Osteoblast (primary cell): ENCODE measurements at regions not wholly inside any gene's neighbourhood (a gene's known extent, or its start where the extent isn't known, plus 50 kb on each side); places are given as distances from the start of the nearest gene placed in this dataset.

Source experiments
- DNase-seq: peaks from one replicate; pipeline ENCODE4 v3.0.0; 2011; ENCODE audit warnings: low spot score, mixed read lengths; ENCODE audit not compliant: insufficient read length; ENCODE audit errors: missing footprints
- H2AFZ ChIP-seq: 2 replicates; pipeline ENCODE4 v1.6.0; 2011; ENCODE audit warnings: mild to moderate bottlenecking, low read length
- H3K27ac ChIP-seq: 2 replicates; pipeline ENCODE4 v1.5.1; 2011; ENCODE audit warnings: mild to moderate bottlenecking, low read depth, low read length, moderate library complexity
- H3K27me3 ChIP-seq: 2 replicates; pipeline ENCODE4 v1.6.0; 2012; ENCODE audit warnings: mild to moderate bottlenecking, control low read depth, inconsistent platforms, low read length, moderate library complexity; ENCODE audit not compliant: insufficient read depth
- H3K36me3 ChIP-seq: 2 replicates; pipeline ENCODE4 v1.5.1; 2011; ENCODE audit warnings: mild to moderate bottlenecking, low read length, control low read depth, moderate library complexity; ENCODE audit not compliant: insufficient read depth
- H3K4me1 ChIP-seq: 2 replicates; pipeline ENCODE4 v1.5.1; 2011; ENCODE audit warnings: mild to moderate bottlenecking, low read length, control low read depth, moderate library complexity; ENCODE audit not compliant: insufficient read depth
- H3K4me2 ChIP-seq: 2 replicates; pipeline ENCODE4 v1.6.0; 2011; ENCODE audit warnings: mild to moderate bottlenecking, low read length; ENCODE audit not compliant: insufficient read depth
- H3K4me3 ChIP-seq: fragments of 200-600 bp; sonication (generic); 3 replicates; pipeline ENCODE4 v1.5.1; 2012; ENCODE audit warnings: mild to moderate bottlenecking, low read length, inconsistent platforms; ENCODE audit not compliant: insufficient read depth
- H3K79me2 ChIP-seq: 2 replicates; pipeline ENCODE4 v1.6.0; 2012; ENCODE audit warnings: mild to moderate bottlenecking, low read length, control low read depth, inconsistent platforms; ENCODE audit not compliant: insufficient read depth
- H3K9me3 ChIP-seq: 2 replicates; pipeline ENCODE4 v1.5.1; 2011; ENCODE audit warnings: low read depth, low read length, control low read depth
- H4K20me1 ChIP-seq: 2 replicates; pipeline ENCODE4 v1.6.0; 2012; ENCODE audit warnings: mild to moderate bottlenecking, low read length, control low read depth; ENCODE audit not compliant: insufficient read depth
- CTCF ChIP-seq: IDR thresholded peaks from 2 replicates; pipeline ENCODE4 v1.5.1; 2011; ENCODE audit warnings: mild to moderate bottlenecking, low read depth, low read length, moderate library complexity; ENCODE audit errors: extremely low read depth

GRCh38 chr1:118333601-118334210 lies 148.7 kb upstream of the SPAG17 start:
- no peaks in the 10 kb centered on the region for H3K9me3 ChIP-seq
- H4K20me1 ChIP-seq: no peaks in the 10 kb centered on the region
- no peak overlapping the region for H2AFZ ChIP-seq
- H3K79me2 ChIP-seq: no peaks in the 10 kb centered on the region
- peaks cover 27% of the 10 kb centered on the region for H3K4me1 ChIP-seq
- TF ChIP-seq CTCF: no peak
- H3K27me3 ChIP-seq: no peaks in the 10 kb centered on the region
- no peaks in the 10 kb centered on the region for H3K36me3 ChIP-seq
- no peak overlapping the region for H3K27ac ChIP-seq
- DNase-seq: no peak
- H3K4me3 ChIP-seq: no peak overlapping the region
- no peak overlapping the region for H3K4me2 ChIP-seq

- Histone ChIP-seq H3K4me2 (no peak overlapping the region), H3K4me1 (peaks cover 9% of the 10 kb centered on the region), H3K27me3 (no peaks in the 10 kb centered on the region), H4K20me1 (no peaks in the 10 kb centered on the region), H3K4me3 (no peak overlapping the region), H3K27ac (no peak overlapping the region), H3K36me3 (no peaks in the 10 kb centered on the region), H2AFZ (no peak overlapping the region), H3K9me3 (no peaks in the 10 kb centered on the region), H3K79me2 (no peaks in the 10 kb centered on the region)
- TF ChIP-seq CTCF: no peak
- no peak for DNase-seq
Observed at GRCh38 chr1:118326960-118327629, 142.1 kb upstream of the SPAG17 start.

- H2AFZ ChIP-seq: no peak overlapping the region
- H3K36me3 ChIP-seq: no peaks in the 10 kb centered on the region
- no peak for TF ChIP-seq CTCF
- DNase-seq: peak; percentile 27
- no peaks in the 10 kb centered on the region for H3K9me3 ChIP-seq
- H3K27ac ChIP-seq: no peak overlapping the region
- H3K27me3 ChIP-seq: no peaks in the 10 kb centered on the region
- peaks cover 9% of the 10 kb centered on the region for H3K4me1 ChIP-seq
- no peak overlapping the region for H3K4me3 ChIP-seq
- no peaks in the 10 kb centered on the region for H4K20me1 ChIP-seq
- no peaks in the 10 kb centered on the region for H3K79me2 ChIP-seq
- H3K4me2 ChIP-seq: no peak overlapping the region
Observed at GRCh38 chr1:118325550-118326225, 140.7 kb upstream of the SPAG17 start.

- Histone ChIP-seq H3K4me1 (peaks cover 9% of the 10 kb centered on the region), H2AFZ (no peak overlapping the region), H3K4me2 (no peak overlapping the region), H3K79me2 (no peaks in the 10 kb centered on the region), H3K9me3 (no peaks in the 10 kb centered on the region), H4K20me1 (no peaks in the 10 kb centered on the region), H3K36me3 (no peaks in the 10 kb centered on the region), H3K27ac (no peak overlapping the region), H3K27me3 (no peaks in the 10 kb centered on the region), H3K4me3 (no peak overlapping the region)
- TF ChIP-seq CTCF: no peak
- no peak for DNase-seq
Observed at GRCh38 chr1:118323246-118323645, 138.2 kb upstream of the SPAG17 start.
